Transverse colon (tissue), 4 donors: ENCODE measurements at regions not wholly inside any gene's neighbourhood (a gene's known extent, or its start where the extent isn't known, plus 50 kb on each side); places are given as distances from the start of the nearest gene placed in this dataset.

Experiments used
- DNase-seq: peaks from one replicate; pipeline ENCODE4 v3.0.0-alpha.2; 2019
- H3K27ac ChIP-seq, 4 donors: fragments of 200-600 bp; sonication (generic); 2 replicates each; pipeline ENCODE4 v1.5.1; 2016 to 2018; ENCODE audit warnings: inconsistent platforms in 4 of 4
- H3K27me3 ChIP-seq: fragments of 200-600 bp; sonication (generic); 2 replicates; pipeline ENCODE4 v1.5.1; 2017; ENCODE audit warnings: inconsistent platforms
- H3K36me3 ChIP-seq, 4 donors: fragments of 200-600 bp; sonication (generic); 2 replicates each; pipeline ENCODE4 v1.5.1; 2017 to 2019; ENCODE audit warnings: inconsistent platforms in 4 of 4
- H3K4me1 ChIP-seq, 4 donors: fragments of 200-600 bp; sonication (generic); 2 replicates each; pipeline ENCODE4 v1.5.1; 2017 to 2020; ENCODE audit warnings: inconsistent platforms in 4 of 4
- H3K4me3 ChIP-seq, 4 donors: fragments of 200-600 bp; sonication (generic); 1 replicate in 1 of 4; 2 replicates in 3 of 4; pipeline versions ENCODE4 v1.5.1 to v1.6.1; 2017 to 2019; ENCODE audit warnings: inconsistent platforms in 4 of 4
- H3K9me3 ChIP-seq, 2 donors: fragments of 200-600 bp; sonication (generic); 2 replicates each; pipeline ENCODE4 v1.5.1; 2017 to 2019; ENCODE audit warnings: inconsistent platforms in 2 of 2
- CTCF ChIP-seq, 5 experiments: fragments of 200-600 bp in 3 of 5; fragments of 450-650 bp in 2 of 5; sonication (generic) in 3 of 5; IDR thresholded peaks; 1 replicate in 2 of 5; 2 replicates in 3 of 5; pipeline ENCODE4 v1.5.1; 2016 to 2017; ENCODE audit warnings: antibody characterized with exemption in 5 of 5, inconsistent platforms in 3 of 5, mild to moderate bottlenecking in 2 of 5, moderate library complexity in 1 of 5
- EP300 ChIP-seq: sonication (generic); formaldehyde crosslinking; IDR thresholded peaks from one replicate; pipeline ENCODE4 v1.6.1; 2017; ENCODE audit warnings: antibody characterized with exemption, low read depth
- POLR2A ChIP-seq: fragments of 450-650 bp; IDR thresholded peaks from one replicate; pipeline ENCODE4 v1.6.1; 2016; ENCODE audit warnings: antibody characterized with exemption, mild to moderate bottlenecking, moderate library complexity
- POLR2AphosphoS5 ChIP-seq, 3 donors: sonication (generic); formaldehyde crosslinking; IDR thresholded peaks; one replicate each; pipeline ENCODE4 v1.6.1; 2016; ENCODE audit warnings: antibody characterized with exemption in 3 of 3
- WGBS, 2 donors: methylation state at CpG; one replicate each; pipeline ENCODE4 v1.1.5; 2018; ENCODE audit warnings: low coverage in 1 of 2; 5-methylcytosine and 5-hydroxymethylcytosine counted together
- in situ Hi-C, 4 donors: fragments of 200-750 bp; cut with MboI; loops; one replicate each; pipeline versions ENCODE4 v1.15.0 to v1.15.1; 2017; ENCODE audit warnings: low sequenced_read_pairs in 3 of 4, low pct_ligation_motif_present in 1 of 4, low pct_unique_long_range_greater_than_20kb in 1 of 4
- intact Hi-C: fragments of 100-400 bp; cut with DNase I; formaldehyde crosslinking; loops from one replicate; pipeline ENCODE4 v1.15.1; 2023; ENCODE audit warnings: low total_unique reads

DNA sequence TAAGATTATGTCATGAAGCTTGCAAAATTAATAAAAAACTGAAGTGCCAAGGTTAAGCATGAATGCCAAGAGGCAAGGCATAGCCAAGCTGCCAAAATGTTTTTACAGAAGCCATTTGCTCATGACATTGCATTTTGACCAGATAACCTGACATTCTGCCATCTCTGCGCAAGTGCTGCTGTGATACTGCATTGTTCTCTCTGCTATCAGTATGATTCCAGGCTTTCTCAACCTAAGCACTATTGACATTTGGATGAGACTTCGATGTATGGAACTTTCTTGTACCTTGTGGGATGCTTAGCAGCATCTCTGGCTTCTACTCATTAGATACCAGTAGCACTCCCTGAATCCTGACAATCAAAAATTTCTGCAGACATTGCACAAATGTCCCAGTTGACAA is 139.2 kb downstream of the RASSF9 start:
- Histone ChIP-seq H3K27me3 (no peaks in the 10 kb centered on the region), H3K27ac (no peak overlapping the region), H3K36me3 (no peaks in the 10 kb centered on the region), H3K4me3 (no peak overlapping the region), H3K9me3 (no peaks in the 10 kb centered on the region), H3K4me1 (no peaks in the 10 kb centered on the region)
- 77 to 100% methylated on average over 2 of the region's 2 CpGs for WGBS, 2 donors
- no peak for TF ChIP-seq POLR2A
- no peak for TF ChIP-seq EP300
- no peak for TF ChIP-seq POLR2AphosphoS5 (IDR thresholded peaks at IDR 0.05)
- no peak for TF ChIP-seq CTCF (IDR thresholded peaks at IDR 0.05)
- in situ Hi-C loops (no loop called here), intact Hi-C loops (no loop called here)
- DNase-seq, result no peak

GRCh38 chr12:85698937-85699336 is 137.3 kb downstream of the RASSF9 start:
- no peaks in the 10 kb centered on the region for H3K4me1 ChIP-seq
- no peak overlapping the region for H3K4me3 ChIP-seq
- no peak for DNase-seq
- 14 to 16% methylated on average over 1 of the region's 1 CpG for WGBS, 2 donors
- H3K36me3 ChIP-seq, result no peaks in the 10 kb centered on the region
- no peak for TF ChIP-seq POLR2A
- no peak for TF ChIP-seq CTCF (IDR thresholded peaks at IDR 0.05)
- in situ Hi-C loops (no loop called here), intact Hi-C loops (no loop called here)
- no peaks in the 10 kb centered on the region for H3K9me3 ChIP-seq
- H3K27ac ChIP-seq, result no peak overlapping the region
- H3K27me3 ChIP-seq, result no peaks in the 10 kb centered on the region

GRCh38 chr12:85708775-85709174 is 127.4 kb downstream of the RASSF9 start:
- no peaks in the 10 kb centered on the region for H3K4me1 ChIP-seq
- TF ChIP-seq POLR2AphosphoS5 (IDR thresholded peaks at IDR 0.05) (no peak), EP300 (no peak), CTCF (IDR thresholded peaks at IDR 0.05) (no peak), POLR2A (no peak)
- no peak overlapping the region for H3K27ac ChIP-seq
- in situ Hi-C loops (no loop called here), intact Hi-C loops (no loop called here)
- H3K27me3 ChIP-seq, result no peaks in the 10 kb centered on the region
- no peaks in the 10 kb centered on the region for H3K9me3 ChIP-seq
- DNase-seq, result no peak
- no peak overlapping the region for H3K4me3 ChIP-seq
- 92% methylated on average over 7 to 11 of the region's 11 CpGs for WGBS, 2 donors
- no peaks in the 10 kb centered on the region for H3K36me3 ChIP-seq

GRCh38 chr12:85711735-85712390 is 124.3 kb downstream of the RASSF9 start:
- Histone ChIP-seq H3K4me1 (no peaks in the 10 kb centered on the region), H3K27me3 (no peaks in the 10 kb centered on the region), H3K4me3 (no peak overlapping the region), H3K27ac (no peak overlapping the region), H3K9me3 (no peaks in the 10 kb centered on the region), H3K36me3 (no peaks in the 10 kb centered on the region)
- in situ Hi-C loops (no loop called here), intact Hi-C loops (no loop called here)
- no peak for DNase-seq
- 69 to 86% methylated on average over 2 to 4 of the region's 4 CpGs for WGBS, 2 donors
- TF ChIP-seq EP300 (no peak), CTCF (IDR thresholded peaks at IDR 0.05) (no peak), POLR2AphosphoS5 (IDR thresholded peaks at IDR 0.05) (no peak), POLR2A (no peak)
